Heart left ventricle (tissue), 16 donors: ENCODE measurements at regions not wholly inside any gene's neighbourhood (a gene's known extent, or its start where the extent isn't known, plus 50 kb on each side); places are given as distances from the start of the nearest gene placed in this dataset.

Experiments used
- ATAC-seq, 4 donors: fragments of 200-7000 bp; cut with Tn5 transposase; one replicate each; pipeline ENCODE4 v1.9.1; 2020 to 2022; ENCODE audit warnings: moderate library complexity in 4 of 4, mild to moderate bottlenecking in 3 of 4, moderate number of reproducible peaks in 1 of 4
- DNase-seq, 5 donors: peaks; one replicate each; pipeline ENCODE4 v3.0.0-alpha.2; 2020
- H3K27ac ChIP-seq, 12 donors: fragments of 200-600 bp; sonication (generic) in 4 of 12; one replicate each; pipeline versions ENCODE4 v1.5.0 to v1.8.0; 2016 to 2022; ENCODE audit warnings: mild to moderate bottlenecking in 2 of 12
- H3K27me3 ChIP-seq, 9 donors: fragments of 200-600 bp; sonication (generic) in 2 of 9; one replicate each; pipeline versions ENCODE4 v1.5.1 to v1.8.0; 2016 to 2022; ENCODE audit warnings: mild to moderate bottlenecking in 3 of 9
- H3K36me3 ChIP-seq, 9 donors: fragments of 200-600 bp; sonication (generic) in 2 of 9; one replicate each; pipeline versions ENCODE4 v1.5.0 to v1.8.0; 2018 to 2022; ENCODE audit warnings: mild to moderate bottlenecking in 2 of 9
- H3K4me1 ChIP-seq, 12 donors: fragments of 200-600 bp; sonication (generic) in 4 of 12; one replicate each; pipeline versions ENCODE4 v1.5.0 to v1.8.0; 2016 to 2022; ENCODE audit warnings: mild to moderate bottlenecking in 3 of 12
- H3K4me3 ChIP-seq, 12 donors: fragments of 200-600 bp; sonication (generic) in 4 of 12; one replicate each; pipeline versions ENCODE4 v1.5.0 to v1.8.0; 2017 to 2022; ENCODE audit warnings: mild to moderate bottlenecking in 9 of 12, moderate library complexity in 4 of 12
- H3K9me3 ChIP-seq, 12 donors: fragments of 200-600 bp; sonication (generic) in 4 of 12; one replicate each; pipeline versions ENCODE4 v1.5.0 to v1.8.0; 2016 to 2022; ENCODE audit warnings: mild to moderate bottlenecking in 1 of 12
- POLR2A ChIP-seq, 2 donors: fragments of 450-650 bp; IDR thresholded peaks; one replicate each; pipeline ENCODE4 v1.6.1; 2017; ENCODE audit warnings: antibody characterized with exemption in 2 of 2, mild to moderate bottlenecking in 2 of 2, moderate library complexity in 2 of 2
- WGBS, 4 donors: extraction: QIAGEN DNeasy Blood & Tissue Kit in 2 of 4; methylation state at CpG; one replicate each; pipeline versions ENCODE4 v1.1.5 to v1.1.7; 2013 to 2018; 5-methylcytosine and 5-hydroxymethylcytosine counted together
- intact Hi-C, 10 donors: fragments of 100-400 bp; cut with DNase I; formaldehyde crosslinking; loops; one replicate each; pipeline versions ENCODE4 v1.11.1 to v1.14.2; 2022
- TF ChIP-seq, protein P1 (sequence below), 12 donors: fragments of 200-600 bp; sonication (generic) in 4 of 12; IDR thresholded peaks; one replicate each; pipeline versions ENCODE4 v1.5.0 to v1.8.0; 2018 to 2022; ENCODE audit warnings: antibody characterized with exemption in 12 of 12, mild to moderate bottlenecking in 5 of 12
- donor health status: ischemic (EF 13 %, LVEDD 7.1; RV severe dilation, severe dysfunction).
- donor health status: healthy with polysubstance abuse.
- donor health status: DM: no; HTN: yes; CAD: no.
- donor health status: DM: no; HTN: no; CAD: no.
- donor health status: ischemic (EF 25% LVEDD 6.9; RV normal size, moderate dysfunction).
- donor health status: ischemic (EF 25% LVEDD 5.7; RV mildly dilated, moderate dysfunction).
- donor health status: healthy.
- donor health status: DM: yes; HTN: yes; CAD: no.
- donor health status: ischemic (EF 35%, LVEDD 5.7; RV mildly dilated, moderate dysfunction).
- donor health status: nonischemic (EF 11% LVEDD 7.7; RV severe dilation, severe dysfunction).
- donor health status: DM: yes; HTN: yes; CAD: no.
- donor health status: PGD.
- donor health status: ischemic (EF 29% LVEDD 5.4; RV normal size, mild dysfunction).
- donor health status: nonischemic (EF 23%, LVEDD 6.1; RV moderate dilation, normal function).

DNA sequence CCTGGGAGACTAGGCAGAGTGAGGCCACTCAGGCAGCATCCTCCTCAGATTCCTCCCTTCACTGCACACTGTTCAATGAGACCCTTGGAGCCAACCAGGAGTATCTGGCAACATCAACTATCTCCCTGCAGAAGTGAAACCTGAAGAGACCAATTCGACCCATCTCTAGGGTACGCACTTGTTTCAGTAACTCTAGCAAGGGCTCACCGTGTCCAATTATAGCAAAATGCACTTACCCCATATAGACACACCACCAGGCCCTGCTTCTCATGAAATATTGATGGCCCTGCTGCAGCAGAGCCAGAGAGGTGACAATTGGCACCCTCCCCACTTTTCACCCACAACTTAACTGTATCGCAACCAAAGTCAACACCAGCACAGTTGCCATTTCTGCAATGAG lies 196.1 kb upstream of the IGF1R start:
- intact Hi-C loops, result no loop called here
- 88 to 90% (median 90%) methylated on average over 4 of the region's 4 CpGs for WGBS, 4 donors
- no peak for ATAC-seq

DNA sequence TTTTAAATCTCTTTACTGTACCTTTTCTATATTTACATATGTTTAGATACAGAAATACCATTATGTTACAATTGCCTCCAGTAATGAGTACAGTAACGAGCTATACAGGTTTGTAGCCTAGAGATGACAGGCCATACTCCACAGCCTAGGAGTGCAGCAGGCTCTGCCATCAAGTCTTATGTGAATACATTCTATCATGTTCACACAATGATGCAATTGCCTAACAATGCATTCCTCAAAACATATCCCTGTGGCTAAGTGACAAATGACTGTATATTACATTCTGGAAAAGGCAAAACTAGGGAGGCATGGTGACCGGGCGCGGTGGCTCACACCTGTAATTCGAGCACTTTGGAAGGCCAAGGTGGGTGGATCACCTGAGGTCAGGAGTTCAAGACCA lies 192.4 kb upstream of the IGF1R start:
- Histone ChIP-seq H3K4me3 (no peak overlapping the region), H3K9me3 (peaks cover 0 to 5% (median 0%) of the 10 kb centered on the region in 12 donors), H3K27me3 (peaks cover 0 to 4% (median 0%) of the 10 kb centered on the region in 9 donors), H3K36me3 (no peaks in the 10 kb centered on the region), H3K27ac (no peak overlapping the region), H3K4me1 (no peaks in the 10 kb centered on the region)
- intact Hi-C loops, result no loop called here
- no peak for ATAC-seq
- DNase-seq, result no peak
- WGBS, 4 donors, result 85 to 91% (median 86%) methylated on average over 5 of the region's 5 CpGs
- no peak for TF ChIP-seq POLR2A (IDR thresholded peaks at IDR 0.05)
- TF ChIP-seq, protein P1, sequence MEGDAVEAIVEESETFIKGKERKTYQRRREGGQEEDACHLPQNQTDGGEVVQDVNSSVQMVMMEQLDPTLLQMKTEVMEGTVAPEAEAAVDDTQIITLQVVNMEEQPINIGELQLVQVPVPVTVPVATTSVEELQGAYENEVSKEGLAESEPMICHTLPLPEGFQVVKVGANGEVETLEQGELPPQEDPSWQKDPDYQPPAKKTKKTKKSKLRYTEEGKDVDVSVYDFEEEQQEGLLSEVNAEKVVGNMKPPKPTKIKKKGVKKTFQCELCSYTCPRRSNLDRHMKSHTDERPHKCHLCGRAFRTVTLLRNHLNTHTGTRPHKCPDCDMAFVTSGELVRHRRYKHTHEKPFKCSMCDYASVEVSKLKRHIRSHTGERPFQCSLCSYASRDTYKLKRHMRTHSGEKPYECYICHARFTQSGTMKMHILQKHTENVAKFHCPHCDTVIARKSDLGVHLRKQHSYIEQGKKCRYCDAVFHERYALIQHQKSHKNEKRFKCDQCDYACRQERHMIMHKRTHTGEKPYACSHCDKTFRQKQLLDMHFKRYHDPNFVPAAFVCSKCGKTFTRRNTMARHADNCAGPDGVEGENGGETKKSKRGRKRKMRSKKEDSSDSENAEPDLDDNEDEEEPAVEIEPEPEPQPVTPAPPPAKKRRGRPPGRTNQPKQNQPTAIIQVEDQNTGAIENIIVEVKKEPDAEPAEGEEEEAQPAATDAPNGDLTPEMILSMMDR (IDR thresholded peaks at IDR 0.05), result no peak

More for the DNA sequence above, 196.1 kb upstream of the IGF1R start:
- Histone ChIP-seq H3K27me3 (peaks cover 0 to 13% (median 0%) of the 10 kb centered on the region in 9 donors), H3K4me1 (no peaks in the 10 kb centered on the region), H3K9me3 (peaks cover 0 to 7% (median 0%) of the 10 kb centered on the region in 12 donors), H3K27ac (no peak overlapping the region), H3K36me3 (no peaks in the 10 kb centered on the region), H3K4me3 (no peak overlapping the region)
- DNase-seq, result no peak
- TF ChIP-seq, protein P1 (IDR thresholded peaks at IDR 0.05), result no peak
- no peak for TF ChIP-seq POLR2A (IDR thresholded peaks at IDR 0.05)

DNA sequence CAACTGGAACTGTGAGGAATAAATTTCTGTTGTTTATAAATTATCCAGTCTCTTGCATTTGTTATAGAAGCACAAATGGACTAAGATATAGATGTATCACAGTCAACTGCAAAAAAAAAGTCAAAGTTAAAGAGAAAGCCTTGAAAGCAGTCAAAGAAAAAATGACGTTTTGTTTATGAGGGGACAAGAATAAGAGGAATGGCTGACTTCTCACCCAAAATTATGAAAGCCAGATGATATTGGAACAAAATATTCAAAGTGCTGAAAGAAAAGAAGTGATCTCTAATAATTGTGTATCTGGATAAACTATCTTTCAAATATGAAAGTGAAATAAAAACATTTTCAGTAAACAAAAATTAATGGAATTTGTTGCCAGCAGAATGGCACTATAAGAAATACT lies 171.8 kb upstream of the IGF1R start:
- H3K4me3 ChIP-seq, result no peak overlapping the region

DNA sequence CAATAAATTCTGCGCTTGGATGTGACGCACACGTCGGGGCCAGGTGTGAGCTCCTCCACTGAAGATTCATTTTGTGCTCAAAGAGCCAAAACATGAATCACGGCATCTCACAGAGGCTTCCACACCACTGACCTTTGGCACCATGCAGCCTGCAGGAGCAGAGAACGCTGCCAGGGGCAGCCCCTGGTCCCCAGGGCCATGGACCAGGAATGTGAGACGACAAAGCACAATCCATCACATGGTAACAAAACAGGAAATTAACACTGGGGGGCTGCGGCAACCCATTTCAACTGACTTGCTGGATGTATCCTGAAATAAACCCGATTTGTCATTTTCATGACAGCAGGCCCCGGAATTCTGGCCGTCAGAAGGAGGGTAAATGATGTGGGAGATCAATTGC lies 167.5 kb upstream of the IGF1R start:
- no peaks in the 10 kb centered on the region for H3K4me1 ChIP-seq
- DNase-seq, result no peak
- 66 to 79% (median 73%) methylated on average over 11 of the region's 11 CpGs for WGBS, 4 donors
- no peak overlapping the region for H3K4me3 ChIP-seq
- no peaks in the 10 kb centered on the region for H3K27me3 ChIP-seq
- intact Hi-C loops, result no loop called here
- no peak for TF ChIP-seq POLR2A (IDR thresholded peaks at IDR 0.05)
- TF ChIP-seq, protein P1 (IDR thresholded peaks at IDR 0.05), result no peak
- no peaks in the 10 kb centered on the region for H3K36me3 ChIP-seq
- no peak for ATAC-seq
- H3K9me3 ChIP-seq, result peaks cover 0 to 36% (median 22%) of the 10 kb centered on the region in 12 donors
- no peak overlapping the region for H3K27ac ChIP-seq

More for the DNA sequence above, 171.8 kb upstream of the IGF1R start:
- no peak for DNase-seq
- intact Hi-C loops, result no loop called here
- Histone ChIP-seq H3K4me1 (no peaks in the 10 kb centered on the region), H3K9me3 (peaks cover 0 to 30% (median 18%) of the 10 kb centered on the region in 12 donors), H3K27me3 (no peaks in the 10 kb centered on the region), H3K27ac (no peak overlapping the region), H3K36me3 (no peaks in the 10 kb centered on the region)
- TF ChIP-seq, protein P1 (IDR thresholded peaks at IDR 0.05), result no peak
- TF ChIP-seq POLR2A (IDR thresholded peaks at IDR 0.05), result no peak
- WGBS, 4 donors, result 70 to 86% (median 79%) methylated on average over 1 of the region's 1 CpG
- ATAC-seq, result no peak
